ENCODE measurements at regions not wholly inside any gene's neighbourhood (a gene's known extent, or its start where the extent isn't known, plus 50 kb on each side); places are given as distances from the start of the nearest gene placed in this dataset.
A peak's percentile ranks its signal among the peaks of the same experiment; 100 is the strongest.

DNA sequence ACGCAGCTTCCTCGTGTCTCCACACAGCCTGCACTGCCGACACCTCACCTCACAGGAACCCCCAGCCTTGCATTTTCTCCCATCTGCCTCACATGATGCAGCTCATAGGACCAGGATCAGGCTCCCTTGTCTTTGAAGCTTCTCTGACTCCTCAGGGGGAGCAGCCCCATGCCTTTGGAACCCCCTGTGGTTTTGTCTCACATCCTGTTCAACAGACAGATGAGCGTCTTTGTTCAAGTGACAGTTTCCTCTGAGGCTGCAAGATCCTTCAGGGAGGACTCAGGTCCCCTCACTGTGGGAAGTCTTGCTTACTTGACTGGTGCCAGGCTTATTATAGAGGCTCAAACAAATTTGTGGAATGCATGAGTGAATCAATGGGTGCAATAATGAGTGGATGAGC, 667.1 kb downstream of the INHBA start:
- DNase-seq (ENCODE audit: low read depth in 2 of 2): no peak
- no peak overlapping the region for H3K4me3 ChIP-seq (replicated peaks in 1 of 2; ENCODE audit: low read depth in 2 of 2, low read length in 2 of 2)
- TF ChIP-seq CTCF (IDR thresholded peaks at IDR 0.05; ENCODE audit: low read depth, low read length): no peak

DNA sequence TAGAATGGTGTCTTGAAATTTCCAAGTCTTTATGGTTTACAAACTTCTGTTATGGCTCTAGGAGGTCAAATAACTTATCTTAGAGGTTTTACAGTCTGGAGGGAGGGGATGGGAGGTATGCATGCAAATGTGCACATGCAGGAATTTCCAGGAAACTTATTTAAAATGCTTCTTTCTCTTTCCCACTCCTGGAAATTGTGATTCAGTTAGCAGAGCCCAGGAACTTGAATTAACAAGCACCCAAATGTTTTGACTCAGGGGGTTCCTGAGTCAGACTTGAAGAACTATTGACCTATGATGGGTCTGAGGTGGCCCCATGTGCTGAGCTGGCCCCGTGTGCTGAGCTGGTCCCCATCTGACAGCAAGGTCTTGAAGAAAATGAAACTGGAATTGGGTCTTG, 669.4 kb downstream of the INHBA start:
- H3K4me3 ChIP-seq (replicated peaks in 1 of 2; ENCODE audit: low read depth in 2 of 2, low read length in 2 of 2): no peak overlapping the region
- peak in 1 of 2 donors; percentile 42 for DNase-seq (ENCODE audit: low read depth in 2 of 2)
- no peak for TF ChIP-seq CTCF (IDR thresholded peaks at IDR 0.05; ENCODE audit: low read depth, low read length)

- H3K4me3 ChIP-seq (replicated peaks in 1 of 2; ENCODE audit: low read depth in 2 of 2, low read length in 2 of 2): no peak overlapping the region
- DNase-seq (ENCODE audit: low read depth in 2 of 2): peak in 1 of 2 donors; percentile 57
- no peak for TF ChIP-seq CTCF (IDR thresholded peaks at IDR 0.05; ENCODE audit: low read depth, low read length)
These were observed 672.2 kb downstream of the INHBA start for GRCh38 chr7:41030673-41031072.

DNA sequence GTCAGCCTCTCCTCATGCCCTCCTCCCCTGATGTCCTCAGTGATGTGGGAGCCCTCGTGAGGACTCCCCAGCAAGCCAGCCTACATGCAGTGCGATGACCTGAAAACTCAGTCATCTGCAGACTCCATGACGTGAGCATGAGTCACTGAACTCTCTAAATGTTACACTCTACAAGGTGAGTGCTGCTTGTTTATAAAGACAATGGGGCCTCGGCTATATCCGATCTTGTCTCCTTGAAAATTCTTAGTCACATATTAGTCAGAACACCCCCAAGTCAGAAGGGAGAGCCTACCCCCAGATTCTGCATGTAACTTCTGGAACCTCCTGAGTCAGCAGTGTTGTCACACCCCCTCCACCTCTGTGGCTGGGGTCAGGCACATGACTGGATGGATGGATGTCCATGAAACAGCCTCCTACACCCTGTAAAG, 673.8 kb downstream of the INHBA start:
- peak; percentile 67 to 99 for DNase-seq (ENCODE audit: low read depth in 2 of 2)
- no peak for TF ChIP-seq CTCF (IDR thresholded peaks at IDR 0.05; ENCODE audit: low read depth, low read length)

DNA sequence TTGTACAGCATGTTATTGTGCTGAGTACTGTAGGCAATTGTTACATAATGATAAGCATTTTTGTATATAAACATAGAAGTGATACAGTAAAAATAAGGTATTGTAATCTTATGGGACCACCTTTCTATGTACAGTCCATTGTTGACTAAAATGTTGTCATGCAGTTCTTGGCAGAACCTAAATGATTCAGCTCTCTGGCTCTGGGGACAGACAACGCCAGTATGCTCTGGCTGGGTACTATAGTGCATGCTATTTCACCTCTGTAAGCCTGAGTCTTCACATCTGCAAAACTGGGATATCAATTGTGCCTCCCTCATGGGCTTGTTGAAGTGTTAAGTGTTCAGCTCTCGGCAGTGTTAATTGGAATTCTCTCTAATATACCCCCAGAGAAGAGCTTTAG, 674.3 kb downstream of the INHBA start:
- peak in 1 of 2 donors; percentile 67 for DNase-seq (ENCODE audit: low read depth in 2 of 2)
- TF ChIP-seq CTCF (IDR thresholded peaks at IDR 0.05; ENCODE audit: low read depth, low read length): no peak
- no peak overlapping the region for H3K4me3 ChIP-seq (replicated peaks in 1 of 2; ENCODE audit: low read depth in 2 of 2, low read length in 2 of 2)

More for the DNA sequence above, 673.8 kb downstream of the INHBA start:
- no peak overlapping the region for H3K4me3 ChIP-seq (replicated peaks in 1 of 2; ENCODE audit: low read depth in 2 of 2, low read length in 2 of 2)

DNA sequence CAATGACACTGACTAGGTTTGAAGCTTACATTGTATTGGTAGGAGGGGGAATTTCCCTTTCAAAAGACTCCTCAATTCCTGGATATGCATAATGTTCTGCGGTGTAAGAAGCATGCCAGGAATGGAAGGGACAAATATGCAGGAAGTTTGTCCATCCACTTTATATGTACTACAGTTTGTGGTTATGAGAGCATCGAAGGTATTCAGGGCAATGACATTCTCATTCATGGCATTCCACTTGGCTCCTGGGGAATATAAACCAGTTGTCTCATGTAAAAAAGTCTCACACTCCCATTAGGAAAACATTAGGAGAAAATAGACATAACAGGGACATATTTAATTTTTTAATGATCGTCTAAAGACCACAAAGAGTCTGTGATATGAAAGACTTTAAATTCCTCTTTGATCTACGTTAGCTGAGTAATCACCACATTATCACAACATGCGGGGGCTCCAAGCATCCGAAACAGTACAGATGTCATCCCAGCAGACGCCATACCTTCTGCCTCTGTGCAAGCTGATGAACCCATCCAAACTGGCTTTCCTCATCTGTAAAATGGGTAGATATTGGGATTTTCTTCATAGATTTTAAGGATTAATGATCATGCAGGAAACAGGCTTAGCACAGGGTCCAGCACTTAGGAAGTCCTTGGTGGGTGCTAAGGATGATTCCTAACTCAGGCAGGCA, 675.3 kb downstream of the INHBA start:
- peak; percentile 80 to 96 for DNase-seq (ENCODE audit: low read depth in 2 of 2)
- no peak overlapping the region for H3K4me3 ChIP-seq (replicated peaks in 1 of 2; ENCODE audit: low read depth in 2 of 2, low read length in 2 of 2)
- TF ChIP-seq CTCF (IDR thresholded peaks at IDR 0.05; ENCODE audit: low read depth, low read length): no peak

GRCh38 chr7:41024126-41024525, 678.8 kb downstream of the INHBA start:
- no peak overlapping the region for H3K4me3 ChIP-seq (replicated peaks in 1 of 2; ENCODE audit: low read depth in 2 of 2, low read length in 2 of 2)
- TF ChIP-seq CTCF (IDR thresholded peaks at IDR 0.05; ENCODE audit: low read depth, low read length): no peak
- DNase-seq (ENCODE audit: low read depth in 2 of 2): no peak

All from cardiac fibroblast (primary cell).